ENCODE measurements at regions not wholly inside any gene's neighbourhood (a gene's known extent, or its start where the extent isn't known, plus 50 kb on each side); places are given as distances from the start of the nearest gene placed in this dataset.

- TF ChIP-seq CTCF (IDR thresholded peaks at IDR 0.05), result no peak
- no peak for TF ChIP-seq POLR2A (IDR thresholded peaks at IDR 0.05)
Measured at GRCh38 chr10:9636216-9636615, 1381.5 kb upstream of the CELF2 start.

Measured in thyroid gland (tissue), 4 donors.